ENCODE measurements at regions not wholly inside any gene's neighbourhood (a gene's known extent, or its start where the extent isn't known, plus 50 kb on each side); places are given as distances from the start of the nearest gene placed in this dataset.

DNA sequence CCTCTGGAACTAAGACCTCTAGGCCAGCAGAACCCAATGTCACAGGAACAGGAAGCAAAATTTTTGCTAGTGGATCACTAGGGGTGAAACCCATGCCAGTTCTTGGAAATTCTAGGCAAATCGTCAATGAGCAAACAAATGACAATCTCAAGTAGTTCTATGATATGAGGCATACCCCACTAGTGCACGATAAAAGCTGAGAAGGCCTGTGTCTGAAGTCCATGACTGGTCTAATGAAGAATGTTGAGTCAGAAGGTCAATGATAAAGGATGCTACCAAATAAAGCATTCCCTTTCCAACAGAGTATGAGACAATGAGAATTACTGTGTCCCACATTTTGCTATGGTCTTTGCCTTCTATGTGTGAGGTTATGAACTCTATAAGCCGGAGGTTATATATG is 149.4 kb upstream of the NOX3 start:
- DNase-seq, result no peak
- no peaks in the 10 kb centered on the region for H3K4me1 ChIP-seq
- H3K27me3 ChIP-seq, result no peaks in the 10 kb centered on the region
- no peaks in the 10 kb centered on the region for H3K36me3 ChIP-seq
- no peaks in the 10 kb centered on the region for H3K9me3 ChIP-seq
- WGBS, 2 donors, result 75 to 76% methylated on average over 3 of the region's 3 CpGs
- H3K4me3 ChIP-seq, result no peak overlapping the region
- no peak for ATAC-seq (ENCODE audit: low FRiP score in 2 of 2)
- TF ChIP-seq EP300 (IDR thresholded peaks at IDR 0.05), result no peak
- TF ChIP-seq POLR2A (IDR thresholded peaks at IDR 0.05), result no peak
- no peak for TF ChIP-seq POLR2AphosphoS5 (IDR thresholded peaks at IDR 0.05)
- no peak for TF ChIP-seq CTCF (IDR thresholded peaks at IDR 0.05)
- no peak overlapping the region for H3K27ac ChIP-seq

- H3K4me1 ChIP-seq, result no peaks in the 10 kb centered on the region
- DNase-seq (no peak), ATAC-seq (ENCODE audit: low FRiP score in 2 of 2) (no peak)
- WGBS, 2 donors, result 63 to 66% methylated on average over 3 of the region's 3 CpGs
- no peaks in the 10 kb centered on the region for H3K36me3 ChIP-seq
- no peak overlapping the region for H3K4me3 ChIP-seq
- no peak overlapping the region for H3K27ac ChIP-seq
- H3K9me3 ChIP-seq, result no peaks in the 10 kb centered on the region
- H3K27me3 ChIP-seq, result no peaks in the 10 kb centered on the region
- TF ChIP-seq EP300 (IDR thresholded peaks at IDR 0.05), result no peak
- TF ChIP-seq CTCF (IDR thresholded peaks at IDR 0.05), result no peak
Measured at GRCh38 chr6:155599561-155599960, 143.9 kb upstream of the NOX3 start.

DNA sequence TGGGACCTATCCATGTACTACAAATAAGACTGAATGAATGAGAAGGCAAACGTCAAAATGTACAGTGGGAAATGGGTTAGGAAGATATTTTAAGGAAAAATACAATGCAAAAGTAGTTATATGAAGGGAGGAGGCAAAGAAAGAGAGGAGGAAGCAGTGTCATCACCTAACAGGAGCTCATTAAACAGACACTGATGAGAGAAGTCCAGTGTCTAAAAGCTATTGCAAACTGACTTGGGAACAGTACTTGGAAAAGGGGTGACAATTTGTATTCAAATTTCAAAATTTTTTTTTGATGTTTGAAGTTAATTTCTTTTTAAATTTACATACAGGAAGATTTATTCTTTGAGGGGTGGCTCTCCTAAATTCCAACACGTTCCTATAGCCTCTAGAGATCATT is 143.5 kb upstream of the NOX3 start:
- DNase-seq (no peak), ATAC-seq (ENCODE audit: low FRiP score in 2 of 2) (no peak)
- Histone ChIP-seq H3K9me3 (no peaks in the 10 kb centered on the region), H3K4me3 (no peak overlapping the region), H3K27me3 (no peaks in the 10 kb centered on the region), H3K36me3 (no peaks in the 10 kb centered on the region), H3K27ac (no peak overlapping the region), H3K4me1 (no peaks in the 10 kb centered on the region)
- WGBS, 2 donors, result 42 to 62% methylated on average over 2 of the region's 2 CpGs
- TF ChIP-seq EP300 (IDR thresholded peaks at IDR 0.05), result no peak

GRCh38 chr6:155595284-155595683 is 139.6 kb upstream of the NOX3 start:
- no peaks in the 10 kb centered on the region for H3K4me1 ChIP-seq
- no peaks in the 10 kb centered on the region for H3K9me3 ChIP-seq
- H3K27me3 ChIP-seq, result no peaks in the 10 kb centered on the region
- H3K36me3 ChIP-seq, result no peaks in the 10 kb centered on the region
- DNase-seq, result no peak
- H3K27ac ChIP-seq, result no peak overlapping the region
- no peak for ATAC-seq (ENCODE audit: low FRiP score in 2 of 2)
- TF ChIP-seq EP300 (IDR thresholded peaks at IDR 0.05), result no peak
- TF ChIP-seq POLR2A (IDR thresholded peaks at IDR 0.05), result no peak
- TF ChIP-seq CTCF (IDR thresholded peaks at IDR 0.05), result no peak
- TF ChIP-seq POLR2AphosphoS5 (IDR thresholded peaks at IDR 0.05), result no peak
- H3K4me3 ChIP-seq, result no peak overlapping the region

GRCh38 chr6:155591741-155592140 is 136.1 kb upstream of the NOX3 start:
- Histone ChIP-seq H3K27me3 (no peaks in the 10 kb centered on the region), H3K4me1 (no peaks in the 10 kb centered on the region), H3K4me3 (no peak overlapping the region), H3K27ac (no peak overlapping the region), H3K9me3 (no peaks in the 10 kb centered on the region), H3K36me3 (no peaks in the 10 kb centered on the region)
- DNase-seq (no peak), ATAC-seq (ENCODE audit: low FRiP score in 2 of 2) (no peak)
- WGBS, 2 donors, result 95% methylated on average over 1 of the region's 1 CpG
- no peak for TF ChIP-seq POLR2A (IDR thresholded peaks at IDR 0.05)
- TF ChIP-seq EP300 (IDR thresholded peaks at IDR 0.05), result no peak
- no peak for TF ChIP-seq CTCF (IDR thresholded peaks at IDR 0.05)
- TF ChIP-seq POLR2AphosphoS5 (IDR thresholded peaks at IDR 0.05), result no peak

Measured in upper lobe of left lung (tissue), 6 donors.